HG03060 (cell line): ENCODE measurements at regions not wholly inside any gene's neighbourhood (a gene's known extent, or its start where the extent isn't known, plus 50 kb on each side); places are given as distances from the start of the nearest gene placed in this dataset.

Source experiments
- ATAC-seq: cut with Tn5 transposase; IDR thresholded peaks from one replicate; pipeline ENCODE4 v1.9.1; 2021; ENCODE audit warnings: low read depth, moderate number of reproducible peaks; ENCODE audit not compliant: unreplicated experiment

DNA sequence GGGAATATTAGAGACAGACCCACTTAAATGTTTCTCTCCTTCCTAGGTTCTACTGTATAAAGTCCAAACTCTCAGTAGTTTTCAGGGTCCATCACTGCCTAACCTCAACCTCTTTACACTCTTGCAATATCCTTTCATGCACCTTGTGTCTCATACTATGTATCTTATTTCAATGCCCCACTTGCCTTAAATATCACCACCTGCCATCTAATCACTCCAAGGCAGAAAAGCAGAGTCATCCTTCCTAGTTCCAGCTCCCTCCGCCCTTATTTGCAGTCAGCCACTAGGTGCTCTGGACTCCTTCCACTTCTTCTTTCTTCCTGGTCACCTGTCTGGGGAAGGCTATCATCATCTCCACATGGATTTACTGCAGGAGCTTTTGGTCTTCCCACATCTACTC lies 322.0 kb downstream of the MFSD1 start:
- no peak for ATAC-seq

- ATAC-seq: no peak
These were observed 324.6 kb downstream of the MFSD1 start for GRCh38 chr3:159126261-159127020.

DNA sequence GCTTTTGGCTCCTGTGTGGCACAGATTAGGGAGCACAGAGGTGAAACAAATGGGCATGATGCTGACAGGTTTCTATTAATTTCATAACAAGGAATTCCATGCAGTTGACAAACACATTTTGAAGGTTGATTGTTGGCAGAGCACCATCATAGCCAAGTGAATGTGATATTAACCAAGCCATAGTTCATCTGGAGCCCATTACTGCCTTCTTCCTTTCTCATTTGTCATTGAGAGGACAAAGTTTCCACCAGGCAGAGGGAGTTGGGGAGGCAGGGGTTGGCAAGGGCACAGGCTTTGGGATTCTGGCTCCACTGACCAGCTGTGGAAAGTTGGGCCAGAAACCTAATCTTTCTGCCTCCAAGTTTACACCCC lies 325.2 kb downstream of the MFSD1 start:
- ATAC-seq: no peak

DNA sequence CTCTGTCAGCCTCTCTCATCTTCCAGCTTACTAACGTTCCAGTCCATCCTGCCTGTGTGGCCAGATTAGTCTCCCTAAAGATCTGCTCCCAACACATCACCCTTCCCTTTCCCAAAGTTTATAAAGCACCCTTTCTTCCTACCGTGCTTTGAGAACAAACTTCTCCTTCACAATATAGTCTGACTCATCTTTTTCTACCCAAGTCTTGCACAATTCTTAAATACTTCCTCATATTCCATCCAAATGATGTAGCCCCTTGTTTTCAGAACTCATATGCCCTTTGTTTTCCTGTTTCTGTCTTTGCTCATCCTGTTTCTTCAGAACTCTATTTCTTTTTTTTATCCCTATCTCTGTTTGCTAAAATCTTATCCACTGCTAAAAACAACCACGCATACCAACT lies 326.8 kb downstream of the MFSD1 start:
- ATAC-seq: no peak

DNA sequence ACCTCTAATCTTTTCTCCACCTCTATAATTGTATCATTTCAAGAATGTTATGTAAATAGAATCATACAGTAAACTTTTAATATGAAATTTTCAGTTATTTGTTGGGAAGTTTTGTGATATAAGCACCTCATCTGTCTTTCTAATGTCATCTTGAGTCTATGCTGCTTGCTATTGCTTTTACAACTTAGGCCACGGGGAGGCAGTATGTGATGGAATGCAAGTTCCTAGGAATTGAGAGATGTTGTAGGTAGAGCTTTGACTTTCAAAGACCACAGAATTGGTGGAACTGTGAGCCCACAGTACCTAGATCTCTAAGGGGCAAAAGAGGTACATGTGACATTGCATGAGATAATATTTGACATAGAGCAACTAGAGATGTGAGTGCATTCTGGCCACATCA lies 328.3 kb downstream of the MFSD1 start:
- no peak for ATAC-seq

DNA sequence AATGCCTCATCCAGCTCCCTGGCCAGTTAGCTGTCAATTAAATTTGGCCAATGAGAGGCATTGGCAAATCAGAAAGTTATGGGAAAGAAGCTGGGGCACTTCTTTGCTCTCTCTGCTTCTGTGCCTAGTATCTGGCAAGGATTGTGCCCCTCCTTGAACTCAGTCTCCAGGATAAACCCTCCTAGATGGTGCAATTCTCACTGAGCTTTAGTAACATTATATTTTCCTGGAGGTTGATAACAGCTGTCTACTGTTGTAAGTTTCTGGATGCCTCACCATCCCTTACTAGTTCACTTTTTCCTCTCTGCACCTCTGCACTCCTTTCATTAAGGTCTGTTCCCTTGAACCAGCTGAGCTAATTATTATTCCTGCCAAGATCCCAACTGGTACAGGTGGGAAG lies 329.5 kb downstream of the MFSD1 start:
- ATAC-seq: no peak

- ATAC-seq: no peak
These were observed 336.1 kb downstream of the MFSD1 start for GRCh38 chr3:159137949-159138348.

DNA sequence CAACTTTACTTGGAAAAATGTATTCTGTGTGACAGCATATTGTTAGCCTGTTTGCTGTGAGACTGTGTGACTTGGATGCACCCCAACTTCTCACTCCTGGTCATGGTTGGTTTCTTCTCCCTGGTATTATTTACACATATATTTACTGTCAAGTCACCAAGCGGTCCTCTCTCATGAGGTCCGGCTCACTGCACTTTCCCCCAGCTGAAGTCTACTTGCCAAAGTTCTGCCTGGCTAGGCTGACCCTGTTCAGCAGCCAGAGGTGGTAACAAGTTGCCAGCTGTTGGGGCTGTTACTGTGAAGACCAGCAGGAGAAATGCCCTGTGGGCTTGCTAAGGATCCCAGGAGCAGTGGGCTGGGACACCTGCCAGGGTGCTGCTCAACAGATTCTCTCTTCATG lies 337.5 kb downstream of the MFSD1 start:
- ATAC-seq: no peak

DNA sequence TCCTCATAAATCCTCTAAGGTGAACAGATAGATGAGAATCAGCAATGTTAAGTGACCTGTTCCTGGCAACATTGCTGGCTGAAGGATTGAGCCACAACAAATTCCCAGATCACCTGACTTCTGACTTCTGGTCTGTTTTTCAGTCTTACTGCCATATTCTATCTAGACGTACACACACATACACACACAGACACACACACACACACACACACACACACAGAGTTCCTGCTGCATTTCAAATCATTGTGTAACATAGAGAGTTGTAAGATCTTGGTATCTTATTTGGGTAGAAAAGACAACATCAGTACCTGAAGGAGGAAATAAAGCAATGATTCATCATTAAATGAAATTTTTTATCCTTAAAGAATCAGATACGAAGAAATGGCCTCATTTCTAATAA lies 342.6 kb downstream of the MFSD1 start:
- ATAC-seq: no peak

- no peak for ATAC-seq
These were observed 343.0 kb downstream of the MFSD1 start for GRCh38 chr3:159144891-159145290.

- no peak for ATAC-seq
These were observed 344.5 kb downstream of the MFSD1 start for GRCh38 chr3:159146392-159146791.

DNA sequence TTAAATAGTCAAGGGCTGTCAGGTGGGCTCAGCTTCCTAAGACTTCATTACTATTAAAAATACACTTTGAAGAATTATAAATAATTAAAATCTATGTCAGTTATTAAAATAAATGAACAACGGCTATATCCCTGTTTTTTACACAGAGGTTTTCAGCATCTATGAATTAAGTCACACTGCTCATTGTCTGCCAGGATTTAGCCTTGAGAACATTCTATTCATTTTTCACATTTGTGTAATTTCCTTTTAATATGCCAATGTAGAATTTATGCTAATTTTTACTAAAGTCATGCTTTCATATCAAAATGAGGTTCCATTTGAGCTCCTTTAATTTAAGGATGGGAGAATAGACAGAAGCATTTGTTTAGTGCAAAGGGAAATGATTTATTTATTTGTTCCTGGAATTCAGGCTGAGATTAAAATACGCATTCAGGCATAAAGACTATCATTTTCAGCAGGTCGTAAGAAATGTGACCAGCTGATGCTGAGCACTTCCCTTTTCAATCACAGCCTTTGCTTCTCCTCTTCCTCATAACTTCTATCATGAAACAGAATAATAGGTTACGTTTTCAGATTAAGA lies 345.1 kb downstream of the MFSD1 start:
- no peak for ATAC-seq

- no peak for ATAC-seq
These were observed 346.0 kb downstream of the MFSD1 start for GRCh38 chr3:159147813-159148212.

GRCh38 chr3:159148466-159148865 lies 346.6 kb downstream of the MFSD1 start:
- no peak for ATAC-seq

DNA sequence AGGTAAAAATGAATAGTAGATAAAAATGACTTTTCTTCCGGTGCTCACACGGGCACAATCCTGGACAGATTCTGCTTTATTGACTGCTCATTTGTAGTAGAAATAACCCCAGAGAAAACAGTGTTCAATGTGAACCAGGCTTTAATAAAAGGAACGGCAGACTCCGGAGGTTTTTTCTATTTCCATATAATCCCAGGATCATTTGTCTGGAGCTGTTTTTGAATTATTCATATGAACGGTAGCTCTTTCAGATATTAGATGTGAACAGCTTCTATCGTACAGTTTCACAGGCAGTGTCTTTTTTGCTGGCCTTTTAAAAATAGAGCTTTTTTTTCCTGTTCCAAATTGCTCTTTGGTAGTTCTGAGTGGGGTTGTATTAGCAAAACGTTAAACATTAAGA lies 347.3 kb downstream of the MFSD1 start:
- ATAC-seq: no peak

- no peak for ATAC-seq
These were observed 347.8 kb downstream of the MFSD1 start for GRCh38 chr3:159149633-159150032.

DNA sequence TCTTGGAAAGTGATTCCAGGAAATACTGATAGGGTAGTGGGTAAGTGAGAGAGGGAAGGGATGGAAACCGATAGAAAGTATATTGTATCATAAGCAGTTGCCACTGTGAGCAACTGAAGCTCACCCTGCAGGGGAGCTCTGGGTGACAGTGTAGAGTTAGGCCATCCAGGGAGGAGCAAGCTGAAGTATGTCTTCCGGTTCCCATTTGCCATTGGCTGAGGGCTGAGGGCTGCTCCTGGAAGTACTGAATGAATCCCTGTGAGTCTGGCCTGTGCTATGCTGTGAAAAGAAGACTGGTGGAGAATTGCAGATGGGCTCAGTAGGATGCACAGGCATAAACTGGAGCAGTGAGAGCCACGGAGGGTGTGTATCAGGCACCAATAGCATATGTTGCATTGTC lies 348.3 kb downstream of the MFSD1 start:
- ATAC-seq: no peak

GRCh38 chr3:159151130-159151529 lies 349.3 kb downstream of the MFSD1 start:
- ATAC-seq: no peak

DNA sequence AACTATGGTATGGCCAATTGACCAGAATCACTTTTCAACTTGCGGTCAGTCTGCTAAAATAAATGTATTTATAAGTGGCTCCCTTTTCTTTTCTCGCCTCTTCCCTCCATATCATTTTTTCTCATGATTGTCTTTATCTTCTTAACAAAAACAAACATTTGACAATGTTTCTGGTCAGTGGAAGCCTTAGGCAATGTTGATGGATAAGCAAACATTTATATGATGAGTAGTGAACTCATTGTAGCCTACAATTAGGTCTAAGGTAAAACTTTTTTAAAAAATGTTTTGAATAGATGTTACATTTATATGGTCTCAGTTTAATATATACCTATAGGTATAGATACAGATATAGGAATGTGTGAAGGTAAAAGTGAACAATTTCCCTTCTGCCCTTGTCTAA lies 355.4 kb downstream of the MFSD1 start:
- no peak for ATAC-seq

DNA sequence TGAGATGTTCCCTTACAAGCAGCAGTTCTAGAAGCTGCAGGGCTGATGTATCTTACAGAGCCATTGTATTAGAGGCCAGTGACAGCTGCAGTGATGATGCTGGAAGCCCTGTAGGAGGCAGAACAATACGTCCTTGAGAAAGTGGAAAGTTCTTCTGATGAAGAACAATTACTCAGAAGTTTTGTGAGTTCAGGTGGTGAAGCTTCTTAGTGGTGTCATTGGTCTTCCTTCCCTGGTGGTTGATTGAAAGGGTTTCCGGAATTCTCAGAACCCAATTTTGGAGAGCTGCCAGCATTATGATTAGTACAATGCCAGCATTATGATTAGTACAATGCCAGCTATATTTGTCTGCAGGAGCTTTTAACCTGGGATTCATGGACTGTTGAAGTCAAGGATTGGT lies 356.4 kb downstream of the MFSD1 start:
- no peak for ATAC-seq

- ATAC-seq: no peak
These were observed 356.9 kb downstream of the MFSD1 start for GRCh38 chr3:159158801-159159200.

- no peak for ATAC-seq
These were observed 357.7 kb downstream of the MFSD1 start for GRCh38 chr3:159159546-159159945.

DNA sequence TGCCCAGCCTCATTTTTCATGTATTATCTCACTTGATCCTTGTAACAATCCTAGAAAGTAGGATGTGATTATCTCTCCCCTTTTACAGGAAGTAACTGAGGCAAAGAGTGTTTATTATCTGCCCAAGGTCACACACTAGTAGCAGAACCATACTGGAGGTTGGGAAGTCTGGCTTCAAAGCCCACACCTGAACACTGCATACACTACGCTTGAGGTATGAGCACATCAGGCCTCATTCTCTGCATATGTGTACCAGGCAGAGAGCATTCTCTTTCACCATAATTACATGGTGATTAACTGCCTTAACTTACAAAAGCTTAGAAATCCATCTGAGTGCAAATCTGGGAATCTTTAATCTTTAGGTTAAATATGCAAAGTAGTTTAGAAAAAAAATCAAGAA lies 361.8 kb downstream of the MFSD1 start:
- ATAC-seq: no peak
